ENCODE measurements at regions not wholly inside any gene's neighbourhood (a gene's known extent, or its start where the extent isn't known, plus 50 kb on each side); places are given as distances from the start of the nearest gene placed in this dataset.

DNA sequence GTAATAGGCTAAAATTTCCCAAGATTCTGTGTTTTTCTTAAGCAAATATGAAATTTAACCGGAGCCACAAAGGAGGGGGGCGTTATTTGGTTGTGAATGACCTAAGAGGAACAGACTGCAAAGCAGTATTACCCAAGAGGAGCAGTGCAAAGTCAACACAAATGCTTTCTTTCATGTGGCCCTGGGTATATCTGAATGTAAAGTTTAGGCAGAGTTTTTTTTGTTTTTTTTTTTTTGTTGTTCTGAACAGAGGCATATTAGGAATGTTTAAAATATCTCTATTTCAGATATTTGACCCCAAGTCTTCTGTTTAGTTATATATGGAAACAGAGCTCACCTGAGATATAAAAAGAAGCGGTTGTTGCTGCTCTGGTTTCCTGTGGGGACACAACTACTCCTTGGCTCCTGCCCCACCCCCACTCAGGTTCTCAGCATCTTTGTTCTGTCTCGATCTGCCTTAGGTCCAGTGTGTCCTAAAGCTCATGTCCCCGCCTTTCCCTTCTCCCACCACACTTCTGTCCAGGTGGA, 220.7 kb downstream of the RFC3 start:
- no peak overlapping the region for H3K4me3 ChIP-seq (ENCODE audit: low read depth, low read length)
- DNase-seq (ENCODE audit: low read depth) = no peak
- TF ChIP-seq CTCF (IDR thresholded peaks at IDR 0.05; ENCODE audit: low read depth, low read length) = no peak
- no peak for TF ChIP-seq MYC (IDR thresholded peaks at IDR 0.05; ENCODE audit: low read depth, low read length)
- no peak for TF ChIP-seq POLR2A (IDR thresholded peaks at IDR 0.05; ENCODE audit: extremely low read depth, insufficient read length)
- TF ChIP-seq, protein P1, sequence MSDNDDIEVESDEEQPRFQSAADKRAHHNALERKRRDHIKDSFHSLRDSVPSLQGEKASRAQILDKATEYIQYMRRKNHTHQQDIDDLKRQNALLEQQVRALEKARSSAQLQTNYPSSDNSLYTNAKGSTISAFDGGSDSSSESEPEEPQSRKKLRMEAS (IDR thresholded peaks at IDR 0.05; ENCODE audit: low read depth, low read length) = no peak

DNA sequence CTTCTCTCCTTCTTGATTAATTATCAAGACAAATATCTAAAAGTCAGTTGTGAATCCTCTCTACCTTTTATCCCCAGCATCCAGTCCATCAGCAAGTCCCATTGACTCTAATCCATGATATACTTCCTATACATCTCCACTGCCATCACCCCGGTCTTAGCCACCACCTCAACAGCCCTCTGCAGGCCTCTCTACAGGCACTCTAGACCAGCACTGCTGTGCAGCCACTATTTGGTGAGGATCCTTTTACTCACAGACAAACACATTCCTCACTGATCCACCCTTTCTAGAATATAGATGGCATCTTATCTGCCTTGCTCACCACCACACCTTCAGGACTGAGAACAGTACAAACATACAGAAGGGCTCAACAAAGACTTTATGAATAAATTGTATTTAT, 221.7 kb downstream of the RFC3 start:
- TF ChIP-seq CTCF (IDR thresholded peaks at IDR 0.05; ENCODE audit: low read depth, low read length) (no peak), POLR2A (IDR thresholded peaks at IDR 0.05; ENCODE audit: extremely low read depth, insufficient read length) (no peak), MYC (IDR thresholded peaks at IDR 0.05; ENCODE audit: low read depth, low read length) (no peak)
- TF ChIP-seq, protein P1 (IDR thresholded peaks at IDR 0.05; ENCODE audit: low read depth, low read length) = no peak
- no peak overlapping the region for H3K4me3 ChIP-seq (ENCODE audit: low read depth, low read length)
- DNase-seq (ENCODE audit: low read depth) = no peak

DNA sequence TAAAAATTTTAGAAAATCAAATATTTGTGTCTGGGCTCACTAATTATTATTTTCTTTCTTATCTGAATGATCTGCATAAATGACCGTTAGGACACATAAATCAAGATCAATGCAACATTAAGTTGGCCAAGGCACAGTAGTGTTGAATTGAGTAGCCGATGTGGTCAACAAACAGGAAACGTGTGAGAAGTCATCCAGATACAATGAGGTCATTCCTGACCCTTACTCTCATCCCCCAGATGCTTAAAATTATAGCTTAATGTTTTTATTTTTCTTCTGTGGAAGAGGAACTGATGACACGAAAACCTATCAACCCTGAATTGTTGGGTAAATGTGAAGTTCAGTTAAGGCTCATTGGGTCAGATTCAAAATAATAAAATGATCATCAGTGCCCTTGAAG, 222.9 kb downstream of the RFC3 start:
- H3K4me3 ChIP-seq (ENCODE audit: low read depth, low read length) = no peak overlapping the region
- TF ChIP-seq, protein P1 (IDR thresholded peaks at IDR 0.05; ENCODE audit: low read depth, low read length) = no peak
- no peak for TF ChIP-seq CTCF (IDR thresholded peaks at IDR 0.05; ENCODE audit: low read depth, low read length)
- no peak for TF ChIP-seq MYC (IDR thresholded peaks at IDR 0.05; ENCODE audit: low read depth, low read length)
- no peak for TF ChIP-seq POLR2A (IDR thresholded peaks at IDR 0.05; ENCODE audit: extremely low read depth, insufficient read length)
- no peak for DNase-seq (ENCODE audit: low read depth)

- no peak for DNase-seq (ENCODE audit: low read depth)
- TF ChIP-seq, protein P1 (IDR thresholded peaks at IDR 0.05; ENCODE audit: low read depth, low read length) = no peak
- TF ChIP-seq POLR2A (IDR thresholded peaks at IDR 0.05; ENCODE audit: extremely low read depth, insufficient read length) = no peak
- TF ChIP-seq CTCF (IDR thresholded peaks at IDR 0.05; ENCODE audit: low read depth, low read length) = no peak
- TF ChIP-seq MYC (IDR thresholded peaks at IDR 0.05; ENCODE audit: low read depth, low read length) = no peak
Observed at GRCh38 chr13:34044041-34044440, 226.1 kb downstream of the RFC3 start.

DNA sequence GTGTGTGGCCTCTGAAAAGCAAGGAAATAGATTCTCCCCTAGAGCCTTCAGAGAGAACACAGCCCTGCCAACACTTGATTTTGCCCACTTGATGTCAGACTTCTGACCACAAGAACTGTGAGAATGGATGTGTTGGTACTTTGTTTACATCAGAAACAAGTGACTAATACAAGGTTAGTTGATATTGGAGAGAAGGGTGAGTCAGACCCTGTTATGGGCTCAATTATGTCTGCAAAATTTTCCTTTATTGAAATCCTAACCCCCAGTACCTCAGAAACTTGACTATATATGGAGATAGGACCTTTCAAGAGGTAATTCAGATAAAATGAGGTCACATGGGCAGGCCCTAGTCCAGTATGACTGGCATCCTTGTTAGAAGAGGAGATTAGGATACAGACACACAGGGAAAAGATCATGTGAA, 226.7 kb downstream of the RFC3 start:
- no peak overlapping the region for H3K4me3 ChIP-seq (ENCODE audit: low read depth, low read length)
- DNase-seq (ENCODE audit: low read depth) = no peak
- no peak for TF ChIP-seq CTCF (IDR thresholded peaks at IDR 0.05; ENCODE audit: low read depth, low read length)
- TF ChIP-seq, protein P1 (IDR thresholded peaks at IDR 0.05; ENCODE audit: low read depth, low read length) = no peak
- TF ChIP-seq MYC (IDR thresholded peaks at IDR 0.05; ENCODE audit: low read depth, low read length) = no peak
- TF ChIP-seq POLR2A (IDR thresholded peaks at IDR 0.05; ENCODE audit: extremely low read depth, insufficient read length) = no peak

More at GRCh38 chr13:34044041-34044440, 226.1 kb downstream of the RFC3 start:
- H3K4me3 ChIP-seq (ENCODE audit: low read depth, low read length) = no peak overlapping the region
